Epithelial cell of proximal tubule (primary cell): ENCODE measurements at regions not wholly inside any gene's neighbourhood (a gene's known extent, or its start where the extent isn't known, plus 50 kb on each side); places are given as distances from the start of the nearest gene placed in this dataset.

Experiments
- DNase-seq: peaks from one replicate; pipeline ENCODE4 v3.0.0-alpha.2; 2011; ENCODE audit warnings: low read depth
- H3K4me3 ChIP-seq: 2 replicates; pipeline ENCODE4 v1.5.1; 2011; ENCODE audit warnings: low read depth, mild to moderate bottlenecking, low read length
- TF ChIP-seq, protein P1 (sequence below): conservative IDR thresholded peaks from 2 replicates; pipeline ENCODE4 v1.5.1; 2012; ENCODE audit warnings: low read depth, mild to moderate bottlenecking, low read length

- DNase-seq, result peak; percentile 27
- H3K4me3 ChIP-seq, result no peak overlapping the region
- TF ChIP-seq, protein P1, sequence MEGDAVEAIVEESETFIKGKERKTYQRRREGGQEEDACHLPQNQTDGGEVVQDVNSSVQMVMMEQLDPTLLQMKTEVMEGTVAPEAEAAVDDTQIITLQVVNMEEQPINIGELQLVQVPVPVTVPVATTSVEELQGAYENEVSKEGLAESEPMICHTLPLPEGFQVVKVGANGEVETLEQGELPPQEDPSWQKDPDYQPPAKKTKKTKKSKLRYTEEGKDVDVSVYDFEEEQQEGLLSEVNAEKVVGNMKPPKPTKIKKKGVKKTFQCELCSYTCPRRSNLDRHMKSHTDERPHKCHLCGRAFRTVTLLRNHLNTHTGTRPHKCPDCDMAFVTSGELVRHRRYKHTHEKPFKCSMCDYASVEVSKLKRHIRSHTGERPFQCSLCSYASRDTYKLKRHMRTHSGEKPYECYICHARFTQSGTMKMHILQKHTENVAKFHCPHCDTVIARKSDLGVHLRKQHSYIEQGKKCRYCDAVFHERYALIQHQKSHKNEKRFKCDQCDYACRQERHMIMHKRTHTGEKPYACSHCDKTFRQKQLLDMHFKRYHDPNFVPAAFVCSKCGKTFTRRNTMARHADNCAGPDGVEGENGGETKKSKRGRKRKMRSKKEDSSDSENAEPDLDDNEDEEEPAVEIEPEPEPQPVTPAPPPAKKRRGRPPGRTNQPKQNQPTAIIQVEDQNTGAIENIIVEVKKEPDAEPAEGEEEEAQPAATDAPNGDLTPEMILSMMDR, result peak; percentile 73
Observed at GRCh38 chr9:82606492-82607382, 456.2 kb downstream of the RASEF start.

DNA sequence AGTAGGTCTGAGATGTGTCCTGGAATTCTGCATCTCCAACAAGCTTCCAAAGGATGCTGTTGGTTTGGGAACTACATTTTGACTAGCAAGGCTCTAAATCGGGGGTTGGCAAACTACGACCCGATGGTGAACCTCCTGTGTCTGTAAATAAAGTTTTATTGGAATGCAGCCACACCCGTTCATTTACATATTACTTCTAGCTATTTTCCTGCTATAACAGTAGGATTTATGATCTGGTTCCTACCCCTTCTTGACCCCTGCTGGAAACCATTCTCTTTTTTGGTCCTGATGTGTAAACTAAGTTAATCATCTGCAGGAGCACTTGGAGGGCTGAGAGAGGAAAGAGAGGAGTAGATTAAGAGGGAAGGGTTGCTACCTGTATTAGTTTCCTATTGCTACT lies 454.5 kb downstream of the RASEF start:
- TF ChIP-seq, protein P1, result no peak
- no peak overlapping the region for H3K4me3 ChIP-seq
- no peak for DNase-seq

- TF ChIP-seq, protein P1, result no peak
- DNase-seq, result no peak
Observed at GRCh38 chr9:82612942-82613341, 450.0 kb downstream of the RASEF start.

DNA sequence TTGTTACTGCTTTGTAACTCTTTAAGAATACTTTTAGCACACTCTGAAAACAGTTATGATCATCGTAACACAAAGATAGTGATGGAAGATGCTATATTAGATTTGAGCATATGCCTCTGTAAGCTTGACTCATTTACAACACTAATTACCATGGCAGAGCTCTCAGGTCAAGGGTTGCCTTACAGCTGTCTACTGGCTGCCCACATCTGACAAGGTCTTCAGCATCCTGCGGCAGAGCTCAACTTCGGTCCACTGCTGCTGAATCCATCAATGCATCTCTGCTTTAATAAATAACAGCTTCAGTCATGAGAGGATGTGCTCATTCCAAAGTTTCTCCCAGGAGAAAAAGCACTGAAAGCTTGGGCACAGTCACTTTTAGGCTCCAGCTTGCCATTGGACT lies 449.4 kb downstream of the RASEF start:
- DNase-seq, result no peak
- H3K4me3 ChIP-seq, result no peak overlapping the region
- TF ChIP-seq, protein P1, result no peak

More at GRCh38 chr9:82612942-82613341, 450.0 kb downstream of the RASEF start:
- H3K4me3 ChIP-seq, result no peak overlapping the region

GRCh38 chr9:82616545-82616944 lies 446.4 kb downstream of the RASEF start:
- DNase-seq, result no peak
- no peak overlapping the region for H3K4me3 ChIP-seq
- TF ChIP-seq, protein P1, result no peak

DNA sequence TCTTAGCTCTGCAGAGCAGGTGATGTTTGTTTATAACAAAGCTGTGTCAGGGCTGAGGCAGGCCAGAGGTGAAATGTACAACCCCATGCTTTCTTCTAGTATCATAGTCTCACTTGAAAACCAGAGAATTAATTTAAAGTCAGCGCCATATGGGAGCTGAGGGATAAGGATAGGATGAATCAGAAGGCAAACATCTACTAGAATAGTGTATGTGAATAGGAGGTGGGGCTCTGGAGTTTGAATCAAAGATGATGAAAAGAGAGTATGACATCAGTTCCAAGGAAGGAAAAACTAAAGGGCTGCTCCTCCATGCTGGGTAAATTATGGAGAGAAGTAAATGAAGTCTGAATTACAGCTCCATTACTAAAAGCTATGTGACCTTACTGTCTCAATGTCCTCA lies 441.5 kb downstream of the RASEF start:
- H3K4me3 ChIP-seq, result no peak overlapping the region
- no peak for DNase-seq
- TF ChIP-seq, protein P1, result no peak

GRCh38 chr9:82637368-82637767 lies 425.6 kb downstream of the RASEF start:
- TF ChIP-seq, protein P1, result no peak
- H3K4me3 ChIP-seq, result no peak overlapping the region
- no peak for DNase-seq
